B cell (primary cell): ENCODE measurements at regions not wholly inside any gene's neighbourhood (a gene's known extent, or its start where the extent isn't known, plus 50 kb on each side); places are given as distances from the start of the nearest gene placed in this dataset.

Source experiments
- CTCF ChIP-seq: fragments of 200-600 bp; IDR thresholded peaks from one replicate; pipeline ENCODE4 v1.8.0; 2022; ENCODE audit warnings: antibody characterized with exemption, mild to moderate bottlenecking
- EZH2 ChIP-seq: IDR thresholded peaks from 2 replicates; pipeline ENCODE4 v1.6.1; 2012; ENCODE audit warnings: borderline replicate concordance, low read depth, mild to moderate bottlenecking, moderate library complexity, low read length; ENCODE audit not compliant: insufficient read depth, poor library complexity, severe bottlenecking

GRCh38 chr6:62466607-62467006 lies 180.6 kb upstream of the KHDRBS2 start:
- TF ChIP-seq CTCF (no peak), EZH2 (no peak)
